Neuronal stem cell (in vitro differentiated cells): ENCODE measurements at regions not wholly inside any gene's neighbourhood (a gene's known extent, or its start where the extent isn't known, plus 50 kb on each side); places are given as distances from the start of the nearest gene placed in this dataset.

ENCODE experiments used
- DNase-seq: peaks from one replicate; pipeline ENCODE4 v3.0.0-alpha.2; 2013; ENCODE audit warnings: low spot score
- H2AFZ ChIP-seq: one replicate; pipeline ENCODE4 v1.6.1; 2013; ENCODE audit warnings: mild to moderate bottlenecking, low read length, inconsistent platforms
- H2AK5ac ChIP-seq: 2 replicates; pipeline ENCODE4 v1.6.1; 2013; ENCODE audit warnings: low read depth, mild to moderate bottlenecking, inconsistent platforms, low read length, moderate library complexity, mixed read lengths
- H2BK120ac ChIP-seq: 2 replicates; pipeline ENCODE4 v1.6.1; 2013; ENCODE audit warnings: low read depth, mild to moderate bottlenecking, inconsistent platforms, low read length, moderate library complexity, mixed read lengths
- H2BK12ac ChIP-seq: one replicate; pipeline ENCODE4 v1.6.1; 2013; ENCODE audit warnings: low read length, inconsistent platforms
- H2BK15ac ChIP-seq: 2 replicates; pipeline ENCODE4 v1.6.1; 2013; ENCODE audit warnings: mild to moderate bottlenecking, low read length, inconsistent platforms, mixed read lengths
- H2BK5ac ChIP-seq: one replicate; pipeline ENCODE4 v1.6.1; 2013; ENCODE audit warnings: inconsistent platforms, mild to moderate bottlenecking, low read length, moderate library complexity
- H3K14ac ChIP-seq: one replicate; pipeline ENCODE4 v1.6.1; 2013; ENCODE audit warnings: low read length, inconsistent platforms
- H3K18ac ChIP-seq: 2 replicates; pipeline ENCODE4 v1.6.1; 2013; ENCODE audit warnings: low read length, inconsistent platforms
- H3K23ac ChIP-seq: 2 replicates; pipeline ENCODE4 v1.6.1; 2013; ENCODE audit warnings: low read depth, mild to moderate bottlenecking, mixed read lengths, low read length, inconsistent platforms; ENCODE audit not compliant: poor library complexity
- H3K27ac ChIP-seq: replicated peaks from 3 replicates; pipeline ENCODE4 v1.5.1; 2013; ENCODE audit warnings: low read length, inconsistent platforms
- H3K27me3 ChIP-seq, 3 experiments: 2 replicates each; pipeline ENCODE4 v1.6.1; 2013; ENCODE audit warnings: low read length in 3 of 3, mild to moderate bottlenecking in 2 of 3, inconsistent platforms in 1 of 3, low read depth in 1 of 3, mixed read lengths in 1 of 3, moderate library complexity in 1 of 3; ENCODE audit not compliant: control insufficient read depth in 3 of 3, insufficient read depth in 3 of 3
- H3K36me3 ChIP-seq, 2 donors: replicated peaks in 1 of 2; 2 replicates each; pipeline ENCODE4 v1.6.1; 2013; ENCODE audit warnings: low read length in 2 of 2; ENCODE audit not compliant: control insufficient read depth in 2 of 2, insufficient read depth in 2 of 2
- H3K4ac ChIP-seq: 2 replicates; pipeline ENCODE4 v1.6.1; 2013; ENCODE audit warnings: inconsistent platforms, mild to moderate bottlenecking, low read length, moderate library complexity
- H3K4me1 ChIP-seq, 2 donors: 1 replicate in 1 of 2; 2 replicates in 1 of 2; pipeline ENCODE4 v1.6.1; 2013; ENCODE audit warnings: low read length in 2 of 2, low read depth in 1 of 2; ENCODE audit not compliant: control insufficient read depth in 2 of 2, insufficient read depth in 1 of 2
- H3K4me2 ChIP-seq: one replicate; pipeline ENCODE4 v1.6.1; 2013; ENCODE audit warnings: mild to moderate bottlenecking, low read length, inconsistent platforms; ENCODE audit not compliant: insufficient read depth, poor library complexity, severe bottlenecking
- H3K4me3 ChIP-seq, 2 donors: 2 replicates each; pipeline ENCODE4 v1.5.1; 2013; ENCODE audit warnings: low read length in 2 of 2, mild to moderate bottlenecking in 2 of 2, inconsistent platforms in 1 of 2, moderate library complexity in 1 of 2
- H3K79me1 ChIP-seq: one replicate; pipeline ENCODE4 v1.6.1; 2013; ENCODE audit warnings: low read depth, mild to moderate bottlenecking, inconsistent platforms, low read length, moderate library complexity
- H3K9ac ChIP-seq: one replicate; pipeline ENCODE4 v1.6.1; 2013; ENCODE audit warnings: mild to moderate bottlenecking, low read depth, low read length, inconsistent platforms; ENCODE audit not compliant: poor library complexity
- H3K9me3 ChIP-seq, 2 donors: replicated peaks in 1 of 2; 2 replicates each; pipeline versions ENCODE3 to v1.6.1; 2013; ENCODE audit warnings: low read length in 2 of 2, mild to moderate bottlenecking in 2 of 2, inconsistent platforms in 1 of 2, low read depth in 1 of 2, mixed read lengths in 1 of 2, moderate library complexity in 1 of 2; ENCODE audit not compliant: control insufficient read depth in 2 of 2, insufficient read depth in 1 of 2
- H4K8ac ChIP-seq: one replicate; pipeline ENCODE4 v1.6.1; 2013; ENCODE audit warnings: low read depth, mild to moderate bottlenecking, inconsistent platforms, low read length, moderate library complexity
- H4K91ac ChIP-seq: one replicate; pipeline ENCODE4 v1.6.1; 2013; ENCODE audit warnings: low read length, low read depth, mild to moderate bottlenecking, inconsistent platforms; ENCODE audit not compliant: poor library complexity
- WGBS, 2 donors: extraction: QIAGEN DNeasy Blood & Tissue Kit; methylation state at CpG; one replicate each; pipeline ENCODE4 v1.1.7; 2013; ENCODE audit warnings: missing lambda C conversion rate in 2 of 2, mixed read lengths in 1 of 2; ENCODE audit not compliant: insufficient read length in 2 of 2, insufficient replicate concordance in 1 of 2; ENCODE audit errors: extremely low coverage in 2 of 2; 5-methylcytosine and 5-hydroxymethylcytosine counted together

DNA sequence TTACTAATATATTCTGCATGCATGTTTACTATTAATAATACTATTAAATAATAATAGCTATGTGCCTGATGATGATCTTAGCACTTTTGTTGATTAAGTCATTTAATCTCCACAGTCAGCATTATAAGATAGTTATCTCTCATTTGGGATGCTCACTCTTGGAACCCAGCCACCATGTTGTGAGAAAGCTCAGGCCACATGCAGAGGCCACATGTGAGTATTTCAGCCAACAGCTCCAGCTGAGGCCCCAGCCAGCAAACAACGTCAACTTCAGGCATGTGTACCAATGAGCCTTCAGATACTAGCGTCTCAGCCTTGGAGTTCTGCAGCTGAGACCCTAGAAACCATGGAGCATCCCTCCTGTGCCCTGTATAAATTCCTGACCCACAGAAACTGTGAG lies 798.1 kb upstream of the LRRC4C start:
- H2AFZ ChIP-seq = no peak overlapping the region
- DNase-seq = no peak
- no peaks in the 10 kb centered on the region for H3K9me3 ChIP-seq
- H2BK5ac ChIP-seq = no peak overlapping the region
- no peak overlapping the region for H4K8ac ChIP-seq
- H2AK5ac ChIP-seq = no peak overlapping the region
- H2BK15ac ChIP-seq = no peak overlapping the region
- no peak overlapping the region for H4K91ac ChIP-seq
- no peaks in the 10 kb centered on the region for H3K79me1 ChIP-seq
- H2BK120ac ChIP-seq = no peak overlapping the region
- no peak overlapping the region for H3K4ac ChIP-seq
- no peak overlapping the region for H3K18ac ChIP-seq
- H3K9ac ChIP-seq = no peak overlapping the region
- no peaks in the 10 kb centered on the region for H3K4me1 ChIP-seq
- H3K23ac ChIP-seq = no peak overlapping the region
- no peak overlapping the region for H2BK12ac ChIP-seq
- H3K14ac ChIP-seq = no peak overlapping the region
- no CpG with 5 or more reads among the region's 2 CpGs for WGBS, 2 donors
- H3K27ac ChIP-seq = no peak overlapping the region
- no peaks in the 10 kb centered on the region for H3K27me3 ChIP-seq
- no peak overlapping the region for H3K4me2 ChIP-seq
- no peak overlapping the region for H3K4me3 ChIP-seq
- no peaks in the 10 kb centered on the region for H3K36me3 ChIP-seq

GRCh38 chr11:42265072-42265471 lies 805.6 kb upstream of the LRRC4C start:
- H3K14ac ChIP-seq = no peak overlapping the region
- H2AK5ac ChIP-seq = no peak overlapping the region
- WGBS, 2 donors = no CpG with 5 or more reads among the region's 7 CpGs
- H2BK15ac ChIP-seq = no peak overlapping the region
- H2BK120ac ChIP-seq = no peak overlapping the region
- no peak for DNase-seq
- H3K4me1 ChIP-seq = no peaks in the 10 kb centered on the region
- H2AFZ ChIP-seq = no peak overlapping the region
- no peak overlapping the region for H2BK5ac ChIP-seq
- no peak overlapping the region for H3K4me3 ChIP-seq
- no peaks in the 10 kb centered on the region for H3K9me3 ChIP-seq
- H3K23ac ChIP-seq = no peak overlapping the region
- no peak overlapping the region for H4K8ac ChIP-seq
- no peaks in the 10 kb centered on the region for H3K79me1 ChIP-seq
- no peak overlapping the region for H3K9ac ChIP-seq
- H2BK12ac ChIP-seq = no peak overlapping the region
- no peak overlapping the region for H3K4me2 ChIP-seq
- no peaks in the 10 kb centered on the region for H3K27me3 ChIP-seq
- no peak overlapping the region for H4K91ac ChIP-seq
- H3K36me3 ChIP-seq = no peaks in the 10 kb centered on the region
- H3K27ac ChIP-seq = no peak overlapping the region
- no peak overlapping the region for H3K4ac ChIP-seq
- H3K18ac ChIP-seq = no peak overlapping the region

GRCh38 chr11:42271306-42271705 lies 811.9 kb upstream of the LRRC4C start:
- Histone ChIP-seq H3K9ac (no peak overlapping the region), H2BK12ac (no peak overlapping the region), H3K27me3 (no peaks in the 10 kb centered on the region), H4K91ac (no peak overlapping the region), H2BK120ac (no peak overlapping the region), H3K27ac (no peak overlapping the region), H3K4me2 (no peak overlapping the region), H3K9me3 (peaks cover 0 to 6% of the 10 kb centered on the region in 2 donors), H2BK15ac (no peak overlapping the region), H3K4me3 (no peak overlapping the region), H4K8ac (no peak overlapping the region), H2AFZ (no peak overlapping the region), H2AK5ac (no peak overlapping the region), H2BK5ac (no peak overlapping the region), H3K14ac (no peak overlapping the region), H3K79me1 (no peaks in the 10 kb centered on the region), H3K4me1 (no peaks in the 10 kb centered on the region), H3K36me3 (no peaks in the 10 kb centered on the region), H3K23ac (no peak overlapping the region), H3K4ac (no peak overlapping the region), H3K18ac (no peak overlapping the region)
- no peak for DNase-seq
- WGBS, 2 donors = no CpG with 5 or more reads among the region's 3 CpGs

- Histone ChIP-seq H3K4me1 (no peaks in the 10 kb centered on the region), H3K4me2 (no peak overlapping the region), H3K4me3 (no peak overlapping the region), H3K23ac (no peak overlapping the region), H2BK120ac (no peak overlapping the region), H4K8ac (no peak overlapping the region), H2AK5ac (no peak overlapping the region), H3K9me3 (peaks cover 0 to 6% of the 10 kb centered on the region in 2 donors), H3K79me1 (no peaks in the 10 kb centered on the region), H3K27me3 (no peaks in the 10 kb centered on the region), H3K18ac (no peak overlapping the region), H3K14ac (no peak overlapping the region), H4K91ac (no peak overlapping the region), H3K4ac (no peak overlapping the region), H3K9ac (no peak overlapping the region), H3K27ac (no peak overlapping the region), H2AFZ (no peak overlapping the region), H3K36me3 (no peaks in the 10 kb centered on the region), H2BK12ac (no peak overlapping the region), H2BK15ac (no peak overlapping the region), H2BK5ac (no peak overlapping the region)
- no CpG with 5 or more reads among the region's 6 CpGs for WGBS, 2 donors
- DNase-seq = no peak
Measured at GRCh38 chr11:42273977-42274376, 814.5 kb upstream of the LRRC4C start.
